CD14-positive monocyte (primary cell): ENCODE measurements at regions not wholly inside any gene's neighbourhood (a gene's known extent, or its start where the extent isn't known, plus 50 kb on each side); places are given as distances from the start of the nearest gene placed in this dataset.

Experiments used
- DNase-seq, 3 donors: peaks; one replicate each; pipeline ENCODE4 v3.0.0-alpha.2; 2011 to 2022
- H2AFZ ChIP-seq: 2 replicates; pipeline ENCODE4 v1.6.0; 2012; ENCODE audit warnings: mild to moderate bottlenecking, low read depth, low read length, inconsistent platforms; ENCODE audit not compliant: insufficient read depth, poor library complexity, severe bottlenecking
- H3K27ac ChIP-seq, 2 donors: 1 replicate in 1 of 2; 2 replicates in 1 of 2; pipeline ENCODE4 v1.5.1; 2012 to 2013; ENCODE audit warnings: low read length in 2 of 2, control low read depth in 1 of 2, inconsistent platforms in 1 of 2, low read depth in 1 of 2, mild to moderate bottlenecking in 1 of 2
- H3K27me3 ChIP-seq, 2 donors: one replicate each; pipeline versions ENCODE4 v1.6.0 to v1.6.1; 2011 to 2013; ENCODE audit warnings: low read length in 2 of 2; ENCODE audit not compliant: control insufficient read depth in 2 of 2, insufficient read depth in 2 of 2
- H3K36me3 ChIP-seq, 2 donors: replicated peaks in 1 of 2; 1 replicate in 1 of 2; 2 replicates in 1 of 2; pipeline versions ENCODE4 v1.5.1 to v1.6.1; 2012 to 2013; ENCODE audit warnings: low read length in 2 of 2, control low read depth in 1 of 2, inconsistent platforms in 1 of 2, mild to moderate bottlenecking in 1 of 2; ENCODE audit not compliant: insufficient read depth in 2 of 2, control insufficient read depth in 1 of 2
- H3K4me1 ChIP-seq, 2 donors: 1 replicate in 1 of 2; 2 replicates in 1 of 2; pipeline versions ENCODE4 v1.5.1 to v1.6.1; 2012 to 2013; ENCODE audit warnings: low read length in 2 of 2, control low read depth in 1 of 2, inconsistent platforms in 1 of 2, mild to moderate bottlenecking in 1 of 2, moderate library complexity in 1 of 2; ENCODE audit not compliant: insufficient read depth in 2 of 2, control insufficient read depth in 1 of 2
- H3K4me2 ChIP-seq: replicated peaks from 2 replicates; pipeline ENCODE3; 2012; ENCODE audit warnings: low read length, moderate library complexity, mild to moderate bottlenecking; ENCODE audit not compliant: poor library complexity, severe bottlenecking; ENCODE audit errors: extremely low read depth
- H3K4me3 ChIP-seq, 3 experiments: fragments of 200-600 bp in 1 of 3; sonication (generic) in 1 of 3; replicated peaks in 1 of 3; 1 replicate in 2 of 3; 2 replicates in 1 of 3; pipeline ENCODE4 v1.5.1; 2011 to 2013; ENCODE audit warnings: low read length in 3 of 3, mild to moderate bottlenecking in 3 of 3, control low read depth in 2 of 3, low read depth in 2 of 3, inconsistent platforms in 1 of 3, moderate library complexity in 1 of 3
- H3K79me2 ChIP-seq: 2 replicates; pipeline ENCODE4 v1.6.0; 2012; ENCODE audit warnings: mild to moderate bottlenecking, control low read depth, inconsistent platforms, low read length, moderate library complexity; ENCODE audit not compliant: insufficient read depth
- H3K9ac ChIP-seq: 2 replicates; pipeline ENCODE4 v1.6.0; 2017; ENCODE audit warnings: low read length, mild to moderate bottlenecking; ENCODE audit not compliant: insufficient read depth, poor library complexity, severe bottlenecking
- H3K9me3 ChIP-seq, 2 donors: replicated peaks in 1 of 2; 1 replicate in 1 of 2; 2 replicates in 1 of 2; pipeline versions ENCODE4 v1.5.1 to v1.6.1; 2012 to 2013; ENCODE audit warnings: low read length in 2 of 2, control low read depth in 1 of 2; ENCODE audit not compliant: control insufficient read depth in 1 of 2, insufficient read depth in 1 of 2
- H4K20me1 ChIP-seq: 2 replicates; pipeline ENCODE4 v1.6.0; 2012; ENCODE audit warnings: mild to moderate bottlenecking, low read length, control low read depth, moderate library complexity; ENCODE audit not compliant: insufficient read depth
- H3K27ac Mint-ChIP-seq, 7 donors: one replicate each; pipeline ENCODE4 v1.8.0; 2020; ENCODE audit warnings: mild to moderate bottlenecking in 7 of 7, mixed read lengths in 7 of 7, moderate library complexity in 6 of 7, inconsistent platforms in 2 of 7
- H3K27me3 Mint-ChIP-seq, 3 donors: one replicate each; pipeline ENCODE4 v1.8.0; 2021 to 2022; ENCODE audit warnings: low read depth in 3 of 3, mild to moderate bottlenecking in 3 of 3, mixed read lengths in 3 of 3, moderate library complexity in 3 of 3, inconsistent platforms in 1 of 3
- H3K36me3 Mint-ChIP-seq, 2 donors: one replicate each; pipeline ENCODE4 v1.8.0; 2020; ENCODE audit warnings: mixed read lengths in 2 of 2, inconsistent platforms in 1 of 2, mild to moderate bottlenecking in 1 of 2
- H3K4me1 Mint-ChIP-seq: one replicate; pipeline ENCODE4 v1.8.0; 2020; ENCODE audit warnings: mild to moderate bottlenecking, mixed read lengths
- H3K4me3 Mint-ChIP-seq, 2 donors: one replicate each; pipeline ENCODE4 v1.8.0; 2020; ENCODE audit warnings: mild to moderate bottlenecking in 2 of 2, mixed read lengths in 2 of 2, moderate library complexity in 1 of 2
- H3K9me3 Mint-ChIP-seq, 7 donors: one replicate each; pipeline ENCODE4 v1.8.0; 2020 to 2022; ENCODE audit warnings: mixed read lengths in 7 of 7, mild to moderate bottlenecking in 6 of 7, moderate library complexity in 6 of 7, inconsistent platforms in 2 of 7
- WGBS: methylation state at CpG from one replicate; pipeline ENCODE4 v1.1.5; 2013; ENCODE audit warnings: missing lambda C conversion rate; ENCODE audit not compliant: insufficient coverage; 5-methylcytosine and 5-hydroxymethylcytosine counted together
- intact Hi-C, 2 donors: fragments of 100-400 bp; cut with micrococcal nuclease; formaldehyde crosslinking; loops; one replicate each; pipeline versions ENCODE4 v1.15.0 to v1.15.1; 2023
- TF ChIP-seq, protein P1 (sequence below): fragments of 200-600 bp; IDR thresholded peaks from one replicate; pipeline ENCODE4 v1.8.0; 2022; ENCODE audit warnings: antibody characterized with exemption, mild to moderate bottlenecking

DNA sequence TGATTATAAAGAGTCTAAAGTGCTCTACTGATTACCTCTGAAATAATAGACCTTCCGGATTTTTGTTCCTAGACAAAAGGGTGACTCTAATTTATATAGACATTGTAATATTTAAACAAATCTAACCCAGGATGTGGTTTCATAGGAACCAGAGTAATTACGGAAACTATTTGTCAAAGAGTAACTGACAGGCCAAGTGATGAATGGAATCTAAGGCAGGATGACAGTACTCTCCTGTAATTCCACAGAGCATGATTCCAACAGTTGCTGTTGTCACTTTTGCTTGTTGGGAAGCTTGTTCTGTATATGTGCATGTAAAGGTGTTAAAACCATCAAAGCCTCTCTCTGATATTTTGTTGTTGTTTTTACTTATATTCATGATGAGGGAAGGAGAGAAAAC, 1141.0 kb downstream of the IGSF11 start:
- Mint-ChIP-seq H3K4me1 (no peaks in the 10 kb centered on the region), H3K9me3 (peaks cover 0 to 5% (median 0%) of the 10 kb centered on the region in 7 donors), H3K4me3 (no peak overlapping the region), H3K27ac (no peak overlapping the region), H3K27me3 (peaks cover 0 to 4% (median 1%) of the 10 kb centered on the region in 3 donors), H3K36me3 (no peaks in the 10 kb centered on the region)
- Histone ChIP-seq H3K4me1 (no peaks in the 10 kb centered on the region), H2AFZ (no peak overlapping the region), H3K4me2 (no peak overlapping the region), H3K27me3 (no peaks in the 10 kb centered on the region), H3K9ac (no peak overlapping the region), H3K4me3 (no peak overlapping the region), H3K9me3 (no peaks in the 10 kb centered on the region), H4K20me1 (no peaks in the 10 kb centered on the region), H3K36me3 (no peaks in the 10 kb centered on the region), H3K79me2 (no peaks in the 10 kb centered on the region), H3K27ac (no peak overlapping the region)
- no CpG with 5 or more reads among the region's 2 CpGs for WGBS
- DNase-seq = no peak
- intact Hi-C loops = no loop called here
- TF ChIP-seq, protein P1, sequence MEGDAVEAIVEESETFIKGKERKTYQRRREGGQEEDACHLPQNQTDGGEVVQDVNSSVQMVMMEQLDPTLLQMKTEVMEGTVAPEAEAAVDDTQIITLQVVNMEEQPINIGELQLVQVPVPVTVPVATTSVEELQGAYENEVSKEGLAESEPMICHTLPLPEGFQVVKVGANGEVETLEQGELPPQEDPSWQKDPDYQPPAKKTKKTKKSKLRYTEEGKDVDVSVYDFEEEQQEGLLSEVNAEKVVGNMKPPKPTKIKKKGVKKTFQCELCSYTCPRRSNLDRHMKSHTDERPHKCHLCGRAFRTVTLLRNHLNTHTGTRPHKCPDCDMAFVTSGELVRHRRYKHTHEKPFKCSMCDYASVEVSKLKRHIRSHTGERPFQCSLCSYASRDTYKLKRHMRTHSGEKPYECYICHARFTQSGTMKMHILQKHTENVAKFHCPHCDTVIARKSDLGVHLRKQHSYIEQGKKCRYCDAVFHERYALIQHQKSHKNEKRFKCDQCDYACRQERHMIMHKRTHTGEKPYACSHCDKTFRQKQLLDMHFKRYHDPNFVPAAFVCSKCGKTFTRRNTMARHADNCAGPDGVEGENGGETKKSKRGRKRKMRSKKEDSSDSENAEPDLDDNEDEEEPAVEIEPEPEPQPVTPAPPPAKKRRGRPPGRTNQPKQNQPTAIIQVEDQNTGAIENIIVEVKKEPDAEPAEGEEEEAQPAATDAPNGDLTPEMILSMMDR = no peak

- TF ChIP-seq, protein P1 = no peak
- no peak overlapping the region for H3K4me3 Mint-ChIP-seq
- no CpG with 5 or more reads among the region's 6 CpGs for WGBS
- no peaks in the 10 kb centered on the region for H3K9me3 ChIP-seq
- no peak overlapping the region for H2AFZ ChIP-seq
- no peak overlapping the region for H3K4me3 ChIP-seq
- H3K9ac ChIP-seq = no peak overlapping the region
- H4K20me1 ChIP-seq = no peaks in the 10 kb centered on the region
- no peak for DNase-seq
- intact Hi-C loops = no loop called here
- no peak overlapping the region for H3K4me2 ChIP-seq
- no peaks in the 10 kb centered on the region for H3K36me3 ChIP-seq
- H3K4me1 ChIP-seq = no peaks in the 10 kb centered on the region
- no peaks in the 10 kb centered on the region for H3K27me3 ChIP-seq
- no peak overlapping the region for H3K27ac Mint-ChIP-seq
- H3K79me2 ChIP-seq = no peaks in the 10 kb centered on the region
- peaks cover 0 to 12% (median 2%) of the 10 kb centered on the region in 7 donors for H3K9me3 Mint-ChIP-seq
- H3K4me1 Mint-ChIP-seq = no peaks in the 10 kb centered on the region
- peaks cover 0 to 2% (median 0%) of the 10 kb centered on the region in 3 donors for H3K27me3 Mint-ChIP-seq
- H3K27ac ChIP-seq = no peak overlapping the region
- H3K36me3 Mint-ChIP-seq = no peaks in the 10 kb centered on the region
These were observed 1135.7 kb downstream of the IGSF11 start for GRCh38 chr3:117898722-117899522.
